Activated naive CD4-positive, alpha-beta T cell treated with anti-CD3 and anti-CD28 coated beads, Interleukin-2, amount 10 ng/mL, durations not matched to agents 7 days and 5 days (primary cell): ENCODE measurements at regions not wholly inside any gene's neighbourhood (a gene's known extent, or its start where the extent isn't known, plus 50 kb on each side); places are given as distances from the start of the nearest gene placed in this dataset.

Experiments
- CTCF ChIA-PET: fragments of 350-600 bp; sonication (Branson Sonifier 250); formaldehyde crosslinking; loops from one replicate; lab custom pipeline; 2021; ENCODE audit warnings: antibody characterized with exemption; lab: Charles Lee
- DNase-seq: peaks from one replicate; pipeline ENCODE4 v3.0.0-alpha.2; 2020
- H3K27ac Mint-ChIP-seq: one replicate; pipeline ENCODE4 v1.8.0; 2021; ENCODE audit warnings: mild to moderate bottlenecking, moderate library complexity, mixed read lengths
- H3K27me3 Mint-ChIP-seq: one replicate; pipeline ENCODE4 v1.8.0; 2021; ENCODE audit warnings: mild to moderate bottlenecking, mixed read lengths
- H3K36me3 Mint-ChIP-seq: one replicate; pipeline ENCODE4 v1.8.0; 2021; ENCODE audit warnings: mixed read lengths
- H3K4me1 Mint-ChIP-seq: one replicate; pipeline ENCODE4 v1.8.0; 2021; ENCODE audit warnings: mixed read lengths
- H3K4me3 Mint-ChIP-seq: one replicate; pipeline ENCODE4 v1.8.0; 2021; ENCODE audit warnings: mild to moderate bottlenecking, moderate library complexity, mixed read lengths
- H3K9me3 Mint-ChIP-seq: one replicate; pipeline ENCODE4 v1.8.0; 2021; ENCODE audit warnings: mixed read lengths

- CTCF ChIA-PET: no interaction called here
- H3K36me3 Mint-ChIP-seq: no peaks in the 10 kb centered on the region
- peaks cover 9% of the 10 kb centered on the region for H3K9me3 Mint-ChIP-seq
These were observed 1072.7 kb downstream of the DSC3 start for GRCh38 chr18:29969876-29970275.

DNA sequence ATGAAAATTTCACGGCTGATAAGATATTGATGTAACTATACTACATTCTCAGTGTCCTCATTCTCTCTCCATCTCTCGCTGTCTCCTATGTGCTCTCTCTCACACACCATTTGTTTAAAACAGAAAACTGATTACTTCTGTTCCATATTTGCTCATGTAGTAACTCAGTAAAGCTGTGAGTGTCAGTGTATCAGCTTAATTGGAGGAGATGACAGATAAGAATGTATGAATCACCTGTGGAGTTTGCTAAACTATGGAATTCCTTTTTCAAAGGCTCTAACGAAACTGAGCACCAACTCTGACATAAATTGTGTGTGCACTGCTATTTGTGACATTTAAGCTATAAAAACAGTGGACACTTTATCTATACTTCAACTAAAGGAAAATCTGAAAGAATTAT lies 1080.0 kb downstream of the DSC3 start:
- no peaks in the 10 kb centered on the region for H3K36me3 Mint-ChIP-seq
- H3K4me3 Mint-ChIP-seq: no peak overlapping the region
- DNase-seq: no peak
- CTCF ChIA-PET: no interaction called here
- H3K27ac Mint-ChIP-seq: no peak overlapping the region
- H3K9me3 Mint-ChIP-seq: peaks cover 11% of the 10 kb centered on the region
- no peaks in the 10 kb centered on the region for H3K4me1 Mint-ChIP-seq
- H3K27me3 Mint-ChIP-seq: no peaks in the 10 kb centered on the region

More at GRCh38 chr18:29969876-29970275, 1072.7 kb downstream of the DSC3 start:
- no peaks in the 10 kb centered on the region for H3K27me3 Mint-ChIP-seq
- no peak for DNase-seq
- H3K4me3 Mint-ChIP-seq: no peak overlapping the region
- no peak overlapping the region for H3K27ac Mint-ChIP-seq
- H3K4me1 Mint-ChIP-seq: no peaks in the 10 kb centered on the region

- CTCF ChIA-PET: no interaction called here
- Mint-ChIP-seq H3K27ac (no peak overlapping the region), H3K4me1 (no peaks in the 10 kb centered on the region), H3K27me3 (no peaks in the 10 kb centered on the region), H3K9me3 (peaks cover 11% of the 10 kb centered on the region), H3K4me3 (no peak overlapping the region), H3K36me3 (no peaks in the 10 kb centered on the region)
- DNase-seq: no peak
These were observed 1082.0 kb downstream of the DSC3 start for GRCh38 chr18:29960539-29960938.

- DNase-seq: no peak
- H3K9me3 Mint-ChIP-seq: peaks cover 13% of the 10 kb centered on the region
- no peak overlapping the region for H3K4me3 Mint-ChIP-seq
- CTCF ChIA-PET: no interaction called here
- no peak overlapping the region for H3K27ac Mint-ChIP-seq
- H3K27me3 Mint-ChIP-seq: no peaks in the 10 kb centered on the region
- H3K36me3 Mint-ChIP-seq: no peaks in the 10 kb centered on the region
- no peaks in the 10 kb centered on the region for H3K4me1 Mint-ChIP-seq
These were observed 1112.3 kb downstream of the DSC3 start for GRCh38 chr18:29930231-29930630.

- no peak overlapping the region for H3K4me3 Mint-ChIP-seq
- H3K36me3 Mint-ChIP-seq: no peaks in the 10 kb centered on the region
- no peaks in the 10 kb centered on the region for H3K27me3 Mint-ChIP-seq
- no peaks in the 10 kb centered on the region for H3K4me1 Mint-ChIP-seq
- CTCF ChIA-PET: no interaction called here
- H3K27ac Mint-ChIP-seq: no peak overlapping the region
- no peak for DNase-seq
- peaks cover 9% of the 10 kb centered on the region for H3K9me3 Mint-ChIP-seq
These were observed 1114.5 kb downstream of the DSC3 start for GRCh38 chr18:29928081-29928480.

DNA sequence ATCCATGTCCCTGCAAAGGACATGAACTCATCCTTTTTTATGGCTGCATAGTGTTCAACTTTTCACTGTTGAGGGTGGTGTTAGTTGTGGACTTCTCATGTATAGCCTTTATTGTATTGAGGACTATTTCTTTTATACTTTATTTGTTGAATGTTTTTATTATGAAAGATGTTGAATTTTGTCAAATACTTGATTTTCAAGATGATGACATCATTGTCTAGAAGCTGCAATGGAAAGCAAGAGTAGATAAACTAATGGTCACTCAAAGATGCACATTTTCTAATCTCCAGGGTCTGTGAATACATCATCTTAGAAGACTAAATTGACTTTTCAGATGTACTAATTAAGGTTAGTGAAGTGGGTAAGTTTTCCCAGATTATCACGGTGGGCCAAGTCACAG lies 1117.0 kb downstream of the DSC3 start:
- no peaks in the 10 kb centered on the region for H3K36me3 Mint-ChIP-seq

GRCh38 chr18:29912351-29912750 lies 1130.2 kb downstream of the DSC3 start:
- no peaks in the 10 kb centered on the region for H3K36me3 Mint-ChIP-seq
- CTCF ChIA-PET: no interaction called here
- no peak for DNase-seq
- H3K27ac Mint-ChIP-seq: no peak overlapping the region
- no peaks in the 10 kb centered on the region for H3K4me1 Mint-ChIP-seq
- H3K27me3 Mint-ChIP-seq: no peaks in the 10 kb centered on the region
- H3K4me3 Mint-ChIP-seq: no peak overlapping the region
- H3K9me3 Mint-ChIP-seq: peaks cover 15% of the 10 kb centered on the region

More for the DNA sequence above, 1117.0 kb downstream of the DSC3 start:
- Mint-ChIP-seq H3K4me3 (no peak overlapping the region), H3K4me1 (no peaks in the 10 kb centered on the region), H3K27me3 (no peaks in the 10 kb centered on the region), H3K9me3 (peaks cover 8% of the 10 kb centered on the region), H3K27ac (no peak overlapping the region)
- CTCF ChIA-PET: no interaction called here
- DNase-seq: no peak

- H3K36me3 Mint-ChIP-seq: no peaks in the 10 kb centered on the region
- H3K4me3 Mint-ChIP-seq: no peak overlapping the region
- H3K27ac Mint-ChIP-seq: no peak overlapping the region
- no peaks in the 10 kb centered on the region for H3K4me1 Mint-ChIP-seq
- no peaks in the 10 kb centered on the region for H3K27me3 Mint-ChIP-seq
- no peak for DNase-seq
- CTCF ChIA-PET: no interaction called here
- peaks cover 8% of the 10 kb centered on the region for H3K9me3 Mint-ChIP-seq
These were observed 1149.5 kb downstream of the DSC3 start for GRCh38 chr18:29892960-29893558.

- DNase-seq: no peak
- H3K4me1 Mint-ChIP-seq: no peaks in the 10 kb centered on the region
- no peak overlapping the region for H3K4me3 Mint-ChIP-seq
- peaks cover 2% of the 10 kb centered on the region for H3K9me3 Mint-ChIP-seq
- no peaks in the 10 kb centered on the region for H3K36me3 Mint-ChIP-seq
- no peak overlapping the region for H3K27ac Mint-ChIP-seq
- no peaks in the 10 kb centered on the region for H3K27me3 Mint-ChIP-seq
- CTCF ChIA-PET: no interaction called here
These were observed 1159.4 kb downstream of the DSC3 start for GRCh38 chr18:29883114-29883513.

GRCh38 chr18:29882620-29883019 lies 1159.9 kb downstream of the DSC3 start:
- Mint-ChIP-seq H3K9me3 (peaks cover 2% of the 10 kb centered on the region), H3K4me1 (no peaks in the 10 kb centered on the region), H3K27ac (no peak overlapping the region), H3K36me3 (no peaks in the 10 kb centered on the region), H3K27me3 (no peaks in the 10 kb centered on the region), H3K4me3 (no peak overlapping the region)
- CTCF ChIA-PET: no interaction called here
- no peak for DNase-seq

- Mint-ChIP-seq H3K4me3 (no peak overlapping the region), H3K9me3 (peaks cover 2% of the 10 kb centered on the region), H3K36me3 (no peaks in the 10 kb centered on the region), H3K27me3 (no peaks in the 10 kb centered on the region), H3K4me1 (no peaks in the 10 kb centered on the region), H3K27ac (no peak overlapping the region)
- no peak for DNase-seq
- CTCF ChIA-PET: no interaction called here
These were observed 1162.8 kb downstream of the DSC3 start for GRCh38 chr18:29879763-29880162.

DNA sequence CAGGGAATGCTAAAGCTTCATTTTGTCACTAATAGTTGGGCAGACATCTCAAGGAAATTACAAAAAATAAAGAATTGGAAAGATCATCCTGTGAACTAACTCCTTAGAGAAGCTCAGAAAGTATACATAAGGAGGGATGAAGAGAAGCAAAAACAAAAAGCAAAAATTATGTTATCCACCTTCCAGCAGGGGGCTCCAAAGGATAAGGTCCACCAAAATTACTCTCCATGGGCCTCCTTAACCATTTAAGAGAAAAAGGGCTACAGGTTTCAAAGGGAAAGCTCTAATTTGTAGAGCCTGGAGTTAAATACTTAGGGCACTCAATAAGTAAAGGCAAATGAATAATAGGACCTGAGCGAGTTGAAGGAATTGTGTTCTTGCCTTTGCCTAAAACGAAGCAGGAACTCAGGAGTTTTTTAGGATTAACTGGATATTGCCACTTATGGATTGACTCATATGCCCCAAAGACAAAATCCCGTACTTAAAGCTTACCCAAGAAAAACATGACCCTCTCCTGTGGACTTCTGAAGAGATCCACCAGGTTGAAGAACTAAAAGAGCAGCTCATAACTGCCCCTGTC lies 1167.9 kb downstream of the DSC3 start:
- peaks cover 2% of the 10 kb centered on the region for H3K9me3 Mint-ChIP-seq
- H3K36me3 Mint-ChIP-seq: no peaks in the 10 kb centered on the region
- no peak overlapping the region for H3K4me3 Mint-ChIP-seq
- H3K27me3 Mint-ChIP-seq: no peaks in the 10 kb centered on the region
- DNase-seq: no peak
- CTCF ChIA-PET: interaction anchor here (1.3 to 2.0 kb wide), 3 partner anchors 406 to 1098 kb away, joined by 4 to 8 read pairs (median 7); no protein-coding TSS in a partner anchor
- H3K27ac Mint-ChIP-seq: no peak overlapping the region
- no peaks in the 10 kb centered on the region for H3K4me1 Mint-ChIP-seq

GRCh38 chr18:29873211-29873610 lies 1169.3 kb downstream of the DSC3 start:
- Mint-ChIP-seq H3K9me3 (no peaks in the 10 kb centered on the region), H3K4me1 (no peaks in the 10 kb centered on the region), H3K27ac (no peak overlapping the region), H3K4me3 (no peak overlapping the region), H3K36me3 (no peaks in the 10 kb centered on the region), H3K27me3 (no peaks in the 10 kb centered on the region)
- CTCF ChIA-PET: no interaction called here
- DNase-seq: no peak

GRCh38 chr18:29871246-29871645 lies 1171.3 kb downstream of the DSC3 start:
- Mint-ChIP-seq H3K27ac (no peak overlapping the region), H3K36me3 (no peaks in the 10 kb centered on the region), H3K9me3 (no peaks in the 10 kb centered on the region), H3K4me3 (no peak overlapping the region), H3K27me3 (no peaks in the 10 kb centered on the region), H3K4me1 (no peaks in the 10 kb centered on the region)
- no peak for DNase-seq
- CTCF ChIA-PET: no interaction called here

DNA sequence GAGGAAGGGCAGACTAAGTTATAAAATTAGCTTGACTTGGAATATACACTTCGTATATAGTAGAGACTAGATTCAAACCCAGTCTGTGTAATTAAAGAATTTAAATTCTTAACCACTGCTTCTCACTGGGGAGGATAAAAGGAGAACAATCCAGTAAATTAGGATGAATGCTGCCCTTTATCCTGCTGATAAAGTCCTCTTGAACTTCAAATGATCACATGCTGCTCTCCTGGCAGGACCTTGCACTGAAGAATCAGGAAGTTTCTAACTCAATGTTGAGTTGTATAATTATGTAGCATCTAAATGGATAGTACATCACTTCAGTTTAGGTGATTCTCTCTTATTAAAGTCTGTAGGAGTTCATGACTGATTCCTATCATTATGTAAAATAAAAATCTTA lies 1179.7 kb downstream of the DSC3 start:
- Mint-ChIP-seq H3K4me3 (no peak overlapping the region), H3K27me3 (no peaks in the 10 kb centered on the region), H3K4me1 (no peaks in the 10 kb centered on the region), H3K27ac (no peak overlapping the region), H3K9me3 (no peaks in the 10 kb centered on the region), H3K36me3 (no peaks in the 10 kb centered on the region)
- DNase-seq: no peak
- CTCF ChIA-PET: no interaction called here
